ENCODE measurements at regions not wholly inside any gene's neighbourhood (a gene's known extent, or its start where the extent isn't known, plus 50 kb on each side); places are given as distances from the start of the nearest gene placed in this dataset.
A peak's percentile ranks its signal among the peaks of the same experiment; 100 is the strongest.

GRCh38 chr13:99656092-99656745, 154.9 kb downstream of the TM9SF2 start:
- no peaks in the 10 kb centered on the region for H3K36me3 Mint-ChIP-seq (ENCODE audit: unreplicated experiment)
- DNase-seq, result peak; percentile 86
- no peaks in the 10 kb centered on the region for H3K27me3 Mint-ChIP-seq (ENCODE audit: unreplicated experiment)
- no peaks in the 10 kb centered on the region for H3K9me3 Mint-ChIP-seq (ENCODE audit: unreplicated experiment)
- H3K4me3 Mint-ChIP-seq (ENCODE audit: unreplicated experiment), result no peak overlapping the region
- H3K4me1 Mint-ChIP-seq (ENCODE audit: low read depth, unreplicated experiment), result peaks cover 29% of the 10 kb centered on the region
- no peak overlapping the region for H3K27ac Mint-ChIP-seq (ENCODE audit: unreplicated experiment)
- peak; percentile 84 for TF ChIP-seq CTCF (IDR thresholded peaks at IDR 0.05; ENCODE audit: partially characterized antibody, unreplicated experiment)

DNA sequence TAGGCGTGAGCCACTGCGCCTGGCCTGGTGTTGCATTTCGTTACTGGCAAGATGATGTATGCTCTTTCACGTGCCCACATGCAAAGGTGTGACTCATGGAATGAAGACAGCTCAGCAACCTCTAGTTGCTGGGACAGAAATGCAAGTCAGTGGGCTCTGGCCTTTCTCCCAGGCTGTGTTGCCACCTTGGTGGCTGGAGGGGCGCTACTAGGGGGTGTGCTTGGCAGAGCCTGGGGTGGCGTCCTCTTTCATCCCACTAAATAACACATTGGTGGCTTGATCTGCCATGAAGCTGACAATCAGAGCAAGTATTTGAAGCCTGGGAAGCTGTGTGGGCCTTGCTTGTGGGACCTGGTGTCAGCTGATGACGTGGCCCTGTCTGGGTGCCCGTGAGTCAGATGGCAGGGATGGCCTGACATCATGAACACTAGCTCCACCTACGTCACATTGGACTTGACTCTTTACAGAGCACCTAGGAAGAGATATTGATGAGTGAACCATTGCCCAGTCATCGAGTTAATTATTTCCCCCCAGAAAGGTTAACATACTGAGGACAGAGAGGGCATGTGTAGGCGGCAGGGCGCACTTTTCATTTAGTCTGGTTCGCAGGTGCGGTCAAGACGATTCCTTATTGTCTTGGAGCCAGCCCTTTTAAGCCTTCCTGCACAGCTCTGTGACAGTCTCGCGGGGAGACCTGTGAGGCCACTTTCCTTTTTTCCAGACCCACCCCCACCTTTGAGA, 154.2 kb downstream of the TM9SF2 start:
- no peaks in the 10 kb centered on the region for H3K27me3 Mint-ChIP-seq (ENCODE audit: unreplicated experiment)
- H3K27ac Mint-ChIP-seq (ENCODE audit: unreplicated experiment), result no peak overlapping the region
- no peak overlapping the region for H3K4me3 Mint-ChIP-seq (ENCODE audit: unreplicated experiment)
- TF ChIP-seq CTCF (IDR thresholded peaks at IDR 0.05; ENCODE audit: partially characterized antibody, unreplicated experiment), result no peak
- H3K4me1 Mint-ChIP-seq (ENCODE audit: low read depth, unreplicated experiment), result peaks cover 27% of the 10 kb centered on the region
- no peak for DNase-seq
- H3K9me3 Mint-ChIP-seq (ENCODE audit: unreplicated experiment), result no peaks in the 10 kb centered on the region
- no peaks in the 10 kb centered on the region for H3K36me3 Mint-ChIP-seq (ENCODE audit: unreplicated experiment)

DNA sequence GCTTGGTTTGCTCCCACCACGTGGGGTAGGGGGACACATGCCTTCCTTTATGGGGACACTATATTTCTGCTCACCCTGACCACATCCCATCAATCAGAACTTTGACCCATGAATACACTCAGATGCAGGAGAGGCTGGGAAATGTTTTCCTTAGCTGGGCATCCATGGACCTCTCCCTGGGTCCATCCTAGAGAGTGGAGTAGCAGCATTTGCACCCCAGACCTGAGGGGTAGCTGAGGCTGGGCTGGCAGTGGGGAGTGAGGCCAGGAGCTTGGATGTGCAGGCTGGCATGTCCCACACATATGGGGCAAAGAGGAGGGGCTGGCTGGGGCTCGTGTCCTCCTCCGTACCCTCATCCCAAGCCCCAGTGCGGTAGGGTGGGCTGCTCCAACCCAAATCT, 152.8 kb downstream of the TM9SF2 start:
- peaks cover 15% of the 10 kb centered on the region for H3K4me1 Mint-ChIP-seq (ENCODE audit: low read depth, unreplicated experiment)
- H3K9me3 Mint-ChIP-seq (ENCODE audit: unreplicated experiment), result no peaks in the 10 kb centered on the region
- no peak for TF ChIP-seq CTCF (IDR thresholded peaks at IDR 0.05; ENCODE audit: partially characterized antibody, unreplicated experiment)
- H3K4me3 Mint-ChIP-seq (ENCODE audit: unreplicated experiment), result no peak overlapping the region
- no peaks in the 10 kb centered on the region for H3K36me3 Mint-ChIP-seq (ENCODE audit: unreplicated experiment)
- H3K27ac Mint-ChIP-seq (ENCODE audit: unreplicated experiment), result no peak overlapping the region
- DNase-seq, result no peak
- H3K27me3 Mint-ChIP-seq (ENCODE audit: unreplicated experiment), result no peaks in the 10 kb centered on the region

GRCh38 chr13:99653526-99653925, 152.3 kb downstream of the TM9SF2 start:
- no peaks in the 10 kb centered on the region for H3K36me3 Mint-ChIP-seq (ENCODE audit: unreplicated experiment)
- peaks cover 12% of the 10 kb centered on the region for H3K4me1 Mint-ChIP-seq (ENCODE audit: low read depth, unreplicated experiment)
- no peak overlapping the region for H3K4me3 Mint-ChIP-seq (ENCODE audit: unreplicated experiment)

More at GRCh38 chr13:99653526-99653925, 152.3 kb downstream of the TM9SF2 start:
- Mint-ChIP-seq H3K9me3 (ENCODE audit: unreplicated experiment) (no peaks in the 10 kb centered on the region), H3K27ac (ENCODE audit: unreplicated experiment) (no peak overlapping the region), H3K27me3 (ENCODE audit: unreplicated experiment) (no peaks in the 10 kb centered on the region)
- DNase-seq, result no peak
- TF ChIP-seq CTCF (IDR thresholded peaks at IDR 0.05; ENCODE audit: partially characterized antibody, unreplicated experiment), result no peak
